ENCODE measurements at regions not wholly inside any gene's neighbourhood (a gene's known extent, or its start where the extent isn't known, plus 50 kb on each side); places are given as distances from the start of the nearest gene placed in this dataset.

GRCh38 chr6:163663575-163663974 is 249.1 kb downstream of the QKI start:
- TF ChIP-seq EGR1 (IDR thresholded peaks at IDR 0.05) (no peak), EP300 (IDR thresholded peaks at IDR 0.05; ENCODE audit: borderline replicate concordance) (no peak), CEBPB (IDR thresholded peaks at IDR 0.05) (no peak), CREB1 (IDR thresholded peaks at IDR 0.05; ENCODE audit: low read depth) (no peak)
